ENCODE measurements at regions not wholly inside any gene's neighbourhood (a gene's known extent, or its start where the extent isn't known, plus 50 kb on each side); places are given as distances from the start of the nearest gene placed in this dataset.
"Not testable (repeated sequence)": the region's sequence is repeated elsewhere in the genome, so short reads cannot be mapped to it uniquely, and the experiment has no call there.

GRCh38 chrX:13412208-13412600 lies 92.4 kb upstream of the ATXN3L start:
- no peaks in the 10 kb centered on the region for H3K36me3 Mint-ChIP-seq (ENCODE audit: low read depth)
- no peaks in the 10 kb centered on the region for H3K27me3 Mint-ChIP-seq
- no peak for ATAC-seq (ENCODE audit: poor library complexity)
- no peak for TF ChIP-seq CTCF (IDR thresholded peaks at IDR 0.05)
- CTCF ChIA-PET, result interaction anchor here (1.3 kb wide), 1 partner anchor 10 kb away, joined by 3 read pairs; no protein-coding TSS in a partner anchor
- H3K9me3 Mint-ChIP-seq, result no peaks in the 10 kb centered on the region
- Histone ChIP-seq H3K4me3 (ENCODE audit: low read length) (no peak overlapping the region), H3K27ac (ENCODE audit: low read depth in 1 of 2, low read length in 2 of 2) (no peak overlapping the region), H3K36me3 (ENCODE audit: insufficient read depth, low read length) (no peaks in the 10 kb centered on the region), H3K9me3 (ENCODE audit: control insufficient read depth in 1 of 2, insufficient read depth in 1 of 2, low read length in 2 of 2) (no peaks in the 10 kb centered on the region), H3K4me1 (ENCODE audit: insufficient read depth, low read length) (no peaks in the 10 kb centered on the region), H3K27me3 (ENCODE audit: control insufficient read depth in 1 of 2, insufficient read depth in 2 of 2, low read length in 2 of 2) (no peaks in the 10 kb centered on the region)
- H3K27ac Mint-ChIP-seq, result no peak overlapping the region
- intact Hi-C loops (cut with DNase I, micrococcal nuclease), result no loop called here
- DNase-seq, result no peak
- no peak overlapping the region for H3K4me3 Mint-ChIP-seq
- H3K4me1 Mint-ChIP-seq (ENCODE audit: low read depth), result no peaks in the 10 kb centered on the region
- POLR2A ChIA-PET, result no interaction called here

GRCh38 chrX:13411496-13412207 lies 91.8 kb upstream of the ATXN3L start:
- no peaks in the 10 kb centered on the region for H3K36me3 Mint-ChIP-seq (ENCODE audit: low read depth)
- no peak overlapping the region for H3K27ac Mint-ChIP-seq
- no peaks in the 10 kb centered on the region for H3K27me3 Mint-ChIP-seq
- Histone ChIP-seq H3K27ac (ENCODE audit: low read depth in 1 of 2, low read length in 2 of 2) (no peak overlapping the region), H3K36me3 (ENCODE audit: insufficient read depth, low read length) (no peaks in the 10 kb centered on the region), H3K4me1 (ENCODE audit: insufficient read depth, low read length) (no peaks in the 10 kb centered on the region), H3K27me3 (ENCODE audit: control insufficient read depth in 1 of 2, insufficient read depth in 2 of 2, low read length in 2 of 2) (no peaks in the 10 kb centered on the region), H3K4me3 (ENCODE audit: low read length) (no peak overlapping the region), H3K9me3 (ENCODE audit: control insufficient read depth in 1 of 2, insufficient read depth in 1 of 2, low read length in 2 of 2) (no peaks in the 10 kb centered on the region)
- H3K4me3 Mint-ChIP-seq, result no peak overlapping the region
- H3K9me3 Mint-ChIP-seq, result no peaks in the 10 kb centered on the region
- H3K4me1 Mint-ChIP-seq (ENCODE audit: low read depth), result no peaks in the 10 kb centered on the region
- intact Hi-C loops (cut with DNase I, micrococcal nuclease), result no loop called here
- ChIA-PET CTCF (interaction anchor here (1.3 kb wide), 1 partner anchor 9 kb away, joined by 3 read pairs; no protein-coding TSS in a partner anchor), POLR2A (no interaction called here)
- no peak for ATAC-seq (ENCODE audit: poor library complexity)
- no peak for TF ChIP-seq CTCF (IDR thresholded peaks at IDR 0.05)
- DNase-seq, result no peak

- H3K4me1 Mint-ChIP-seq (ENCODE audit: low read depth); CTCF ChIA-PET; H3K27me3 ChIP-seq (ENCODE audit: control insufficient read depth in 1 of 2, insufficient read depth in 2 of 2, low read length in 2 of 2); H3K4me1 ChIP-seq (ENCODE audit: insufficient read depth, low read length); H3K27ac ChIP-seq (ENCODE audit: low read depth in 1 of 2, low read length in 2 of 2); H3K9me3 ChIP-seq (ENCODE audit: control insufficient read depth in 1 of 2, insufficient read depth in 1 of 2, low read length in 2 of 2); H3K36me3 Mint-ChIP-seq (ENCODE audit: low read depth); H3K9me3 Mint-ChIP-seq; H3K4me3 ChIP-seq (ENCODE audit: low read length); H3K36me3 ChIP-seq (ENCODE audit: insufficient read depth, low read length); DNase-seq; ATAC-seq (ENCODE audit: poor library complexity); intact Hi-C loops (cut with DNase I, micrococcal nuclease); H3K27ac Mint-ChIP-seq; H3K27me3 Mint-ChIP-seq; H3K4me3 Mint-ChIP-seq; POLR2A ChIA-PET: not testable (repeated sequence)
These were observed 88.7 kb upstream of the ATXN3L start for GRCh38 chrX:13408599-13408998.

- H3K4me3 Mint-ChIP-seq; intact Hi-C loops (cut with DNase I, micrococcal nuclease); H3K9me3 Mint-ChIP-seq; H3K4me1 Mint-ChIP-seq (ENCODE audit: low read depth); H3K4me3 ChIP-seq (ENCODE audit: low read length); H3K36me3 Mint-ChIP-seq (ENCODE audit: low read depth); H3K4me1 ChIP-seq (ENCODE audit: insufficient read depth, low read length); H3K36me3 ChIP-seq (ENCODE audit: insufficient read depth, low read length); POLR2A ChIA-PET; CTCF ChIA-PET; H3K27ac ChIP-seq (ENCODE audit: low read depth in 1 of 2, low read length in 2 of 2); ATAC-seq (ENCODE audit: poor library complexity); H3K27me3 Mint-ChIP-seq; H3K9me3 ChIP-seq (ENCODE audit: control insufficient read depth in 1 of 2, insufficient read depth in 1 of 2, low read length in 2 of 2); DNase-seq; H3K27ac Mint-ChIP-seq; H3K27me3 ChIP-seq (ENCODE audit: control insufficient read depth in 1 of 2, insufficient read depth in 2 of 2, low read length in 2 of 2): not testable (repeated sequence)
These were observed 84.9 kb upstream of the ATXN3L start for GRCh38 chrX:13404777-13405176.
